ENCODE measurements at regions not wholly inside any gene's neighbourhood (a gene's known extent, or its start where the extent isn't known, plus 50 kb on each side); places are given as distances from the start of the nearest gene placed in this dataset.
A peak's percentile ranks its signal among the peaks of the same experiment; 100 is the strongest.
"Not testable (repeated sequence)": the region's sequence is repeated elsewhere in the genome, so short reads cannot be mapped to it uniquely, and the experiment has no call there.

DNA sequence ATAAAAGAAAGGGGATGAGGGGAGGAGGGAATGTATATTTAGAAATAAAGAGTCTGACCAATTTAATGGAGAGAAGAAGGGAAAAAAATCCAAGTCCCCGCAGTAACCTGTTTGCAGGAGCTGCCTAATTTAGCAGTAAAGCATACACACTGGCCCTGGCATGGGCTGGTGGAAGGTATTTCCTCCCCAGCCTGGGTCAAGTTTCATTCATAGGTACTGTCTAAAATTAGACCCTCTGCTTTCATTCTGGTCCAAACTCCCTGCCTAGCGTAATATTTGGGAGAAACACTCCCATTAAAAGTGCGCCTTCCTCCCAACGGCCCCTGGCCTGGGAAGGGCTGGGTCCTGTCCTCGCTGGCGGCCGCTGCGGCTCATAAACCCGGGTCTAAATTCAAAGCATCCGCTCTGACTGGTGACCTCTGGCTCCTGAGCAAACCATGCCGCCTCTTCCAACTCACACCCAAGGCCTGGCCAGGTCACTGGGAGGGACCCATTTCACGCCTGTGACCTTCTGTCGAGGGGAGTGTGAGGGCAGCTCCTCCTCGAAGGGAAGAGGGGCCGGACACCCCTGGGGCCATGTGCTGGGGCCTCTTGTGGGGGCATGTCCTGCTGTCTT, 123.2 kb downstream of the FGF18 start:
- DNase-seq: no peak

DNA sequence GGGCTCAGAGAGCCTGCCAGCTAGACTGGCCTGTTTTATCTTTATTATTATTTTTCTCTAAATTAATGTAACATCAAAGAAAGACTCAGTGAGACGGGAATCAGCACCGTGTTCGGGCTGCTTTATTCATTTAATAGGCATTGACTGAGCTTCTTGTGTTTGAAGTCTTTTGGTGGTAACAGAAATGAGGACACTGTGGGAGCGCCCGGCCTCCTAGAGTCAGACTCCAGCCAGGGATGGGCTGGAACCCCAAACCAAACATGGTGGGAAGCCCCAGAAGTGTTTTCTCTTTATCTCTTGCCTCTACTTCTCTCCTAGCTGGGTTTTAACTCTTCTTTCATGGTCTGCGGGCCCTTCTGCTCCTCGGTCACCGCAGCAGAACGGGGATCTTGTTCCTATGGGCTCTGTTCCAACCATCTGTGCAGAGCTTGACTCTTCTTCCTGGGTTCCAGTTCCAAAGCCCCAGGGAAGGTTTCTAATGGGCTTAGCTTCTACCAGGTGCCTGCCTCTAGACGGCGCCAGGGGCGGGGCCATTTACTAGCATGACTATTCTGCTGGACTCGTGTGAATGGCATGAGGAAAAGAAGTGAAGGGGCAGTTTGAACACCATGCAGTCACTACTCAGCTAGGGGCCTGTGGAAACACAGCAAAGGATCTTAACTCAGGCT, 123.8 kb downstream of the FGF18 start:
- DNase-seq: no peak

DNA sequence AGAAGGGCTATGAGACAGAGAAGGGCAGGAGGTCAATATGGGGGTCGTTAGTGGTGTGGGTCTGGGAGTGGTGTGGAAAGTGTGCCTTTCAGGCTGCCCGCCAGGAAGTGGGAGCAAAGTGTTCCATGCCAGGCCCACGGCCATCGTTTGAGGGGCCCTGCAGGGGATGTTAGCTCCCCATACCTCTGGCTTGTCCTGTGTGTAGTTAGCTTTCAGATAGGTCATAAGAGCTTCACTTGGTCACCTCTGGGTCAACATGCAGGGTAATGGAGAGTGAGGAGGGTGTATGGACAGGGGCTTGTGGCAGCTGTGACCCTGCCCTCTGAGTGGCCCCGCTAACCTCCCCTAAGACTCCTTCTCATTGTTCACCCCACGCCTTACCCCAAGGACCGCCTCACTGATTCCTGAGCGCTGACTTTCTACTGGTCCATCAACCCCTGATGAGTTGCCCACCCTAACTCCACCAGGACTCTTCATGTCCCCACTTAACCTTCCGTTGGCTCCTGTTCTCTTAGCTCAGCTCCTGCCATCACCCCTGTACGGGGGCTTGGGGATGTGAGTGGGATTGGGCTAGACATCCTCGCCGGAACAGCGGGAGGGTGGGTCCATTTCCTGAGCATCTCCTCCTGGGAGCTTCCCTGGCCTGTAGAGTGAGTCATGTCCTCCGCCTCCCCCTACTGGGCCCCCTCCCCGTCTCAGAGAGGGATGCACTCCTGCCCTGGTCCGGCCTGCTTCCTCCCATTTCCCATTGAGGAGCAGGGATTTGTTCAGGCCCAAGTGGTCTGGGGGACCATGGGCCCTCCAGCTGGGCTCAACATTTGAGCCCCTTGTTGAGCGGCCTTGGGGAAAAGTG, 125.7 kb downstream of the FGF18 start:
- no peak for DNase-seq

DNA sequence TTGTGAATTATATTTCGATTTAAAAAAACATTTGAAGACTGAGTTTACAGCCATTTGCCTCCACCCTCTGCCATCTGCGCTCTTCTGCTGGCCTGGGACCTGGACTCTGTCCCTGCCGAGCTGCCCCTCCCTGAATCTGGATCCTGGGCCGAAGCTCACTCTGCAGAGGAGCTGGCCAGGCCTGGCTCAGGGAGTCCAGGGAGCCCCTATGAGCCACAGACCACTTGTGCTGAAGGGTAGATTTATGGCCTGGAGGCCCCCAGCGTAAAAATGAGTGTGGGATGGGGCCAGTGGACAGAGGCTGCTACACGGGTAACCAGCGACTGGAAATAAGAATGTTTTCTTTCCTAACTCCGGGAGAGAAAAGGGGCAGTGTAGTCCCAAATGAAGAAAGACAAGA, 129.8 kb downstream of the FGF18 start:
- DNase-seq: peak; percentile 58

DNA sequence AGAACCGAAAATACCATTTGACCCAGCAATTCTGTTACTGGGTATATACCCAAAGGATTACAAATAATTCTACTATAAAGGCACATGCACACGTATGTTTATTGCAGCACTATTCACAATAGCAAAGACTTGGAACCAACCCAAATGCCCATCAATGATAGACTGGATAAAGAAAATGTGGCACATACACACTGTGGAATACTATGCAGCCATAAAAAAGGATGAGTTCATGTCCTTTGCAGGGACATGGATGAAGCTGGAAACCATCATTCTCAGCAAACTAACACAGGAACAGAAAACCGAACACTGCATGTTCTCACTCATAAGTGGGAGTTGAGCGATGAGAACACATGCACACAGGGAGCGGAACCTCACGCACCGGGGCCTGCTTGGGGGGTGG, 134.4 kb downstream of the FGF18 start:
- DNase-seq: not testable (repeated sequence)

DNA sequence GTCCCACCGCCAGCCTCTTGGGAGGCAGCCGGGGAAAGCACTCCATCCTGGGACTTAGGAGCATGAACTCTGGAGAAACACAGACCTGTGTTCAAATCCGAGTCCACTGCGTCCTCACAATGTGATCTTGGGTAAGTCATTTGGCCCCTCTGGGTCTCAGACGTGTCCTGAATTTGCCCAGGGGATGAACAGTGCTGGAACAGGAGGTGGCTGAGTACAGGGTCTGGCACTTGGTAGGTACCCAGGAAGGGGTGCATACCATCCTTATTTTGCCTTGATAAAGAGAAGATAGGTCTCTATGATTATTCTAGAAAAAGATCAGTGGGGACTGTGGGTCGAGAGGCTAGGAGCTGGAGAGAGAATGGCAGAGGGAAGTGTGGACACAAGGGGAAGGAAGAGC, 135.7 kb downstream of the FGF18 start:
- no peak for DNase-seq

DNA sequence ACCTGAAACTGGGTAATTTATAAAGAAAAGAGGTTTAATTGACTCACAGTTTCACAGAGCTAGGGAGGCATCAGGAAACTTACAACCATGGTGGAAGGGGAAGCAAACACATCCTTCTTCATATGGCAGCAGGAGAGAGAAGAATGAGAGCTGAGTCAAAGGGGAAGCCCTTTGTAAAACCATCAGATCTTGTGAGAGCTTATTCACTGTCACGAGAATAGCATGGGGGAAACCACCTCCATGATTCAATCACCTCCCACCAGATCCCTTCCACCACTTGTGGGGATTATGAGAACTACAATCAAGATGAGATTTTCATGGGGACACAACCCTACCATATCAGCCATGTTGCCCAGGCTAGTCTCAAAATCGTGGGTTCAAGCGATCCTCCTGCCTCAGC, 143.4 kb downstream of the FGF18 start:
- no peak for DNase-seq

DNA sequence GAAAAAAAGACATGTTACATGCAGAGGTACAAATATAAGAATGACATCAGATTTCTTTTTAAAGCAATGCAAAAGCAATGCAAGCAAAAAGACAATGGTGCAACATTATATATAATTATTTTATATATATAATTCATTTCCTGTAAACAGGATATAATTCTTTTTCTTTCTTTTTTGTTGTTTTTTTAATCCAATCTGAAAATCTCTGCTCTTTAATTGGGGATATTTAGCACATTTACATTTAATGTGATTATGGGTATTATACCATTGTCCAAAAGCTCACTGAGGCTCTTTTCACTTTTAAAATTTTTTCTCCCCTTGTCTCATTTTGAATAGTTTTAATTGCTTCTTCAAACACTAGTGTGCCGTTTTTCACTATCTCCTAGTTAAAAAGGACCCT, 148.9 kb downstream of the FGF18 start:
- DNase-seq: no peak

DNA sequence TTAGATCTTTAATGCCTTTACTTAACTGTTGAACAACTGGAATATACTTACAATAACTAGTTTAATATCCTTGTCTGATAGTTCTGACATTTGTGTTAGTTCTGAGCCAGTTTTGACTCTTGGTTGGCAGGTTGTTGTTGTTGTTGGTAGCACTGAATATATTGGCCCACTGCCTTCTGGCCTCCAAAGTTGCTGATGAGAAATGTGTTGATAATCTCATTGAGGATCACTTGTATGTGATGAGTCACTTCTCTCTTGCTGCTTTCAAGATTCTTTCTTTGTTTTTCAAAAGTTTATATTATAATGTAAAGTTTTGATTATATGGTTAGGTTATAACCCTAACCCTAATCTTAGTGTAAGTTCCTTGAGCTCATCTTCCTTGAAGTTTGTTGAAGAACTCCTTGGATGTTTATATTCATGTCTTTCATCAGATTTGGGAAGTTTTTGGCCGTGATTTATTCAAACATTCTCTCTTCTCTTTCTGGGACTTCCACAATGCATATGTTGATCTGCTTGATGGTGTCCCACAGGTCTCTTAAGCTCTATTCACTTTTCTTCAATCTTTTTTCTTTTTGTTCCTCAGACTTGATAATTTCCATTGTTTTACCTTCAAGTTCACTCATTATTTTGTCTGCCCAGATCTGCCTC, 149.7 kb downstream of the FGF18 start:
- no peak for DNase-seq

DNA sequence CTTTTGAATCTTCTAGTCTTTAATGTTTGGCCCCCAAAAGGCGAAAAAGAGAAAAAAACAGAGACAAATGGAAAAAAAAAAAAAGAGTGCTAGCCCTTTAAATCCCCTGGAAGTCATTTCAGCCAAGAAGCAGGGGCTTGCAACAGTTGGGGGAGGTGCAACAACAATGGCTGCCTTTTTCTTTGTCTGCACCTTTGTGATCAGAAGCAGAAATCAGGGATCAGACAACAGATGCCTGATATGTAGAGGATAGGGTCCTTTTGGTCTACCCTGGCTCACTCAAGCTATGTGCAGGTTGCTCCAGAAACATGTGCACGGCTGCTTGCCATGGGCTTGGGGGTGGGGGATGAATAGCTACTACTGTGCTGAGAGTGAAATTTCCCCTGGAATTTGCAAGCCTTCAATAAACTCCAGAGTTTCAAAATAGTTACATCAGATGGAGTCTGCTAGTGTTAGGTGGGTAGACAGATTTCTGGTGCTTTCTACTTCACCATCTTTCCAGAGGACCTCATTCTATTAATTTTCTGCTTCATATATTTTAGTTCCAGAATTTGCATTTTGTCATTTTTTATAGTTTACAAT, 150.9 kb downstream of the FGF18 start:
- DNase-seq: no peak

DNA sequence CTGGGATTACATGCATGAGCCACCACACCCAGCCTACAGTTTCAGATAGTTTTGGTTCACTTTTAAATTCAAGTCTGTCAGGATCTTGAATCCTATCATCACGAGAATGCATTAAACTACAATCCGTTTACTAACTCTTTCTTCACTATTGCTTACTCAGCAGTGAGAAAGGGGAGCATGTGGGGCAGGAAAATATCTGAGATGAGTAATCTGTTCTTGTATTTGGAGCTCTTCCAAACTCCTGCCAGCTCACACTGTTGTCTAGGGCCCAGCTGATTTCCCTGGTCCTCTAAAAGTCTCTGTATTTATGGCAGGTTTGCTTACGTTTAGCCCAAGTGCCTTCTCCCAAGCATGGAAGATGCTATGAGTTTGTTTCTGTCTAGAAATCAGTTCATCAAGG, 152.2 kb downstream of the FGF18 start:
- DNase-seq: no peak

DNA sequence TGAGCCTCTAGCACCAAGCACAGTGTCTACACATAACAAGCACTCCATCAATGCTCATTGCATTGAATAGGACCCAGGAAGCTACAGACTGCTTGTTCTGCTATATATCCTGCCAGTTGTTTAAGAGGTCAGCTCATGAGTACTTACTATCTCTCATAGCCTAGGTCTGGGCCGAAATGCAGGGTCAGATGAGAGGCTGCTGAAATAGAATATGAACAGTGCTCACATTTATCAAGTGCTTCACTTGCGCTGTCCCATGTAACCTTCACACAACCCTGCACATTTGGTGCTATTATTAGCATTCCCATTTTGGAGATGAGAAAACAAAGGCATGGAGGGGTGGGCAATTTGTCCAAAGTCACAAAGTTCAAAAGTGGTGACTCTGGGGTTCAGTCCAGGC, 153.6 kb downstream of the FGF18 start:
- no peak for DNase-seq

DNA sequence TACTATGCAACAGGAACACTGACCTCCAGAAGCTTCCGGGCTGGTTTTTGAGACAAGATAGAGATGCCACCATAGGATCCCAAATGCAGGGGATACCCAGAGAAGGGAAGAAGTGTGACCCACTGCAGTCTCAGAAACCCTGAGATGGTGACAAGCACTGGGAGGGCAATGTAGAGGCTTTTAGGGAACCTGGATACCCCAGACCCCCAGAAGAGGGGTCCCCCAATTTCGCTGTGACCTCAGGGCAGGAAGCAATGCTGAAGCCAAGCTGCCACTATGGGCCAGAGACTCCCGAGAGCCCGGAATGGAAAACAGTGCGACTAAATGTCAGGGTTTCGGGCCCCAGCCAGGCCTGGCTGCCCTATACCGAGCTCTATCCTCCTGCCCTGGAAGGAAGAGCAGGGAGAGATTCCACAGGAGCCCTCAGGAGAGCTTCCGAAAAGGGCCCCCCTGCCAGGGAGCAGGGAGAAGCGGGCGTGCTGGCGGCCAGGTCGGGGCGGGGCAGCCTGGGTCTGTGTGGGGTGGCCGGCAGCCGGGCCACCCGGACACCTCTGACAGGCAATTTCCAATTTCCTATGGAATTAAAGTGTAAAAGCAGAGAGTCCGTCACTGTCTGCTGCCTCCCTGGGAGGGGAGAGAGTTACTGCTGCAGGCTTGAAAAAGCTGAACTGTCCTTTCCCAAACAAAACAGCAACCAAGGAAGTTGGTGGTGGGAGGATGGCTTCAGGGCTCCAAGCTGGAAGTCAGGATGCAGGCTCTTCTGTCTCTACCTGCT, 154.2 kb downstream of the FGF18 start:
- DNase-seq: peak; percentile 52

DNA sequence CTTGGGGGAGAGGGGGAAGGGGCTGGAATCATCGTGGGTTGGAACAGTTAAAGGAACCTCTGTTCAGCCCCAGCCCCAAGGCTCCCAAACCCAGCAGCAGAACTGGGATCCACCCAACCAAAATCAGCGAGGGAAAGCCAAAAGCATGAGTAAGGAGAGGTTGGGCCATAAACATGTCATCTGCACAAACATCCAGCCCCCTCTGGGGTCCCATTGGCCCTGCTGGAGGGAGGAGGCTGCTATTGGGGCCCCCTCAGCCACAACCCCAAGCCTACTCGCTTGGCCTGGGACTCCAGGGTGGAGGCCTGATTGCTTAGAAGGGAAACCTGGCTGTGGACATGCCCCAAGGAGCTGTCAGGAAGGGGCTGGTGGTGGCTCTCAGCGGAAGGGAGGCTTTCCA, 154.9 kb downstream of the FGF18 start:
- DNase-seq: peak; percentile 81

DNA sequence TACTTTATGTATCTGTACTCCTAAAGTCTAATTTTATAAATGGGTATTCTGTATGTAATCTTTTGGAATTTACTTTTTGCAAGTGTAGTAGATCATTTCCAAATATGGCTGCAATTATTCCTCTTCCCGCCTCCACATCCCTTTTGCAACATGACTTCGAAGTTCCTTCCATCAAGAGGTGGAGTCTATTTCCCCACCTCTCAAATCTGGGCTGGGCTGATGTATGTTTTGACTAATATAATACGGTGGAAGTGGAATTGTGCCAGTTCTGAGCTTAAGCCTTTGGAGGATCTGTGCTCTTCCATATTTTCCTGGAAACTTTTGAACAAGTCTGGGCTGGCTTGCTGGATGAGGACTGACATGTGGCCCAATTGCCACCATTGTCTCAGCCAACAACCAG, 155.9 kb downstream of the FGF18 start:
- DNase-seq: no peak

DNA sequence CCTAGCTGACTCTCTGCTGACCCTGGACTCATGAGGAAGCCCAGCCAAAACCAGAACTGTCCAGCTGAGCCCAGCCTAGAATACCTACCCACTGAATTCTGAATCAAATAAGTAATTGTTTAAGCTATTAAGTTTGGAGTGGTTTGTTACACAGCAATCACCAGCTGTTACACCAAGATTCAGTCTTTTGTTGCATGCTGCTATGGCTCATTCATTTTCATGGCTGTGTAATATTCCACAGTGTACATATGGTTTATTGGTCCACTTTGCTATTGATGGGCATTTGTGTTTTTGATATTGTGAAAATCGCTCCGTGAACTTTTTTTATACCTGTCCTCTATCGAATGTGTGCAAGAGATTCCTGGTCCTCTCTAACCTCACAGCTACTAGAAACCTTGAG, 156.4 kb downstream of the FGF18 start:
- DNase-seq: no peak

DNA sequence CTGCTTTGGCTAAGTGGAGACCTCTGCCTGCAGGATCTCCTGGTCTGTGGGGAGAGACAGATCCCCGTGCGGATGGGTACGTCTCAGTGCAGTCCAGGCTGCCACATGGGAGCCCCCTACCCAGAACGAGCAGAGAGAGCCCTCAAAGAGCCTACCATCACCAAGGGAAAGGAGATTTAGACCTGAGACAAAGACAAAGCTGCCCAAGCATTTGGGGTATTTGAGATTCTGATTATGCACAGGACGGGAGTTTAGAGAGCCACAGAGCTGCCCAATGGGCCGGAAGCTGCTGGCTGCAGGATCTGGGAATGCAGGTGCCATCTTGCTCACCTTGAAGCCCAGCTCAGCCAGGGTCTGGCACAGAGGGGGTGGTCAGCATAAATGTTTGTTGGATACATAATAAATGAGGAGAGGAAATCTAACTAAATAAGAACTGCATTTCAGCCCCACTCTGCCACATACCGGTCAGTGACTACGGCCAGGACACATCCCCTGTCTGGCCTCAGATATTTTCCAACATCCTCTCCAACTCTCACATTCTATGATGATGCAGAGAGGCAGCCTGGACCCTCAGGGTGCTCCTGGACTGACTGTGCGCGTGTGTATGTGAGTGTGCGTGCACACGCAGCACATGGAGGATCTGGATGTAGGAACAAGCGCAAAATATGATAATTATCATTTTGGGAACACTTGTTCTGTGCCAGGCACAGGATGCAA, 157.8 kb downstream of the FGF18 start:
- peak; percentile 89 for DNase-seq

DNA sequence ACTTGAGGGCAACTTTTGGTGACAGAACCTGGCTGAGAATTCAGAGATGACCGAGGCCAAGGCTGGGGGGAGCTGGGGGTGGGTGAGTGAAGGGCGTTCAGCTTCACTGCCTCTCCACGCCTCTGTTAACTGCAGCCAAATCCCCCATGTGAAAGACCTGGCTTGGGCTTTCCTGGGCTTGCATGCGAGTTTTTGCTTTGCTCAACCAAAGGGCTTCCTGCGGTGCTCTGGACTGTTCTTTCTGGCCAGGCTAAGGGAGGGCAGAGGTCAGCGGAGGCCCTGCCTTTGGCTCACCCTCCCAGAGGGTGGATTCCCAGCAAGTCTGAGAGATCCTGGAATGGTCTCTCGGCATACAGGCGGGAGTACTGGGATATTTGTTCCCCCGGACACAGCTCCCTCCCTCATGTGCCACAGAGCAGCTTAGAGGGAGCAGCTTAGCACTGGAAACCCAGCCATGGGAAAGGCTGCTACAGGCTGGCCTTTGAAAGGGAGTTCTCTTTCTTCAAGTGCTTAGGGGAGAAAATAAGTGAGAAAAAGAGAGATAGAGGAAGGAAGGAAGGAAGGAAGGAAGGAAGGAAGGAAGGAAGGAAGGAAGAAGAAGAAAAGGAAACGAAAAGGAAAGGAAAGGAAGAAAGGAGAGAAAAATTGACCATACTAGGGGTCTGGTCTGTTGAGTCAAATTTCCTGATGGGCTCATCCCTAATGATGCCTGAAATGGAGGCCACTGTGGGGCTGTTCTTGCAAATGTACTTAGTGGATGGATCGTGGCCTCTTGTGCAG, 158.8 kb downstream of the FGF18 start:
- DNase-seq: peak; percentile 63

DNA sequence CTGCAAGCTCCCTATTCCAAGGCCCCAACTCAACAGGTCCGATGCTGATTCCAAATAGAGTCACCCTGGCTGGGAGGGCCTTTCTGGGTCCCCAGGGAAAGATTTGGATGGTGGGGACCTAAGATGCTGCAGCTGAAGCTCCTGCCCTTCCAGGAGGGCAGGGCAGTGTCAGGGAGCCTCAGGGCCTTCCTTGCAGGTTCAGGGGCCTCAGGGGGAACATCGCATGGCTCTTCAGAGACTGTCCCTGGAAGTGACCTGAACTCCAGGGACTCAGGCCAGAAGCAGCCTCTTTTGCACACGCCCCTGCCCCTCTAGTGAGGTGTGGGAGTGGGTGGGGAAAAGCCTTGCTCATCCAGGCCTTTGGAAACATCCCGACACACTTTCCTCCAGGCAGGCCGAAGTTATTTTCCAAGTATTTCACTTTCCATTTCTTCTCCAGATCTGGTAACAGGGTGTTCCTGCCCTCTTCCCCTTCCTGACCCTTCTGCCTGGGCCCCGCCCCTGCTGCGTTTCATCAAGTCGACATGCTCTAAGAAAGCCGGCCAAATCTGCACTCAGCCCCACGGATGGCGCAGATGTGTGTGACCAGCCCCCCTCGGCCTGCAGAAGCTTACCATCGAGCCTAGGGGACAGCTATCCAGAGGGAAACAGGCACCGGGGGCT, 159.5 kb downstream of the FGF18 start:
- peak; percentile 77 for DNase-seq

DNA sequence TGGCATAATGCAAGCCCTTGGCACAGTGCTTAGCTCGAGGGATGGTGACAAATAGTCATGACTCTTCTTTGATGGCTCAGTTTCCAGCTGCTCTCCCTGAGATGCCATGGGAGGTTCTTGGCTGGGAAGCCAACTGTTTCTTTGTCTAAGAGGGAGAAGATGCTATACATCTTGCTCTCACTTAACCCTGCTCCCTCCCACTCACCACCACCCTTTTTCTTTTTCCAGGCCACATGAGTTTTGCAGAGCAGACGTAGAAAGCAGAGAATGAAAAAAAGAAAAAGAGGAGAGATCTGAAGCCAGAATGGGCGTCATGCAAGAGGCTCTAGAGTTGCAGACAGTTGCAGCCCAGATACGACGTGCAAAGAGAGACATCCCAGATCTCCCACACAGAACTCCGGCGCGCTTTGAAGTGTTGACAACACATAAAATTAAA, 160.5 kb downstream of the FGF18 start:
- DNase-seq: peak; percentile 83

Data from hindlimb muscle (tissue), 1 donor.